ENCODE measurements at regions not wholly inside any gene's neighbourhood (a gene's known extent, or its start where the extent isn't known, plus 50 kb on each side); places are given as distances from the start of the nearest gene placed in this dataset.

DNA sequence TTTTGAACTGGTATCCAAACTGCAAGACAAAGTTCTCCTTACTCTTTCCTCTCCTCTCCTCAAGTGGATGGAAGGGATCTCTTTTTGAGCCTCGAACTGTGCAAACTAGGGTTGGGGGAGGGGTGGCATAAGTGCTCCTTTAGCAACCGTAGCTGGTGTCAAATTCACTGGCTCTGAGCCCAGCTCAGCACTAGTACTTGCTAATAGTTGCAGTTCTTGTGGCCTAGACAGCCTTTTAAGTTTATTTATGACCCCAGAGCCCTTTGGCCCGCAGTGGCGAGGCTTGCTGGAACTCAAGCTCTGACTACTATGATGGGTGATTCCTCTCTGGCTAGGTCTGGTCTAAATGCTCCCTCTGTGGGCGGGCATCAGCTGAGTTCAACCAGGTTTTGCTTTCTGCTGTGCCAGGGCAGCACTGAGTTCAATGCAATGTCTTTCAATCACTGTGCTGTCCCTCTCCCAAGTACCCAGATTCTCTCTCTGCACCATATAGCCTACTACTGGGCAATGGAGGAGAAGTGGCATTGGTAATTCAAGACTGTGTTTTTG, 528.4 kb upstream of the SYT4 start:
- Histone ChIP-seq H3K9me3 (ENCODE audit: control insufficient read depth in 1 of 2, insufficient read depth in 1 of 2, low read depth in 1 of 2, low read length in 2 of 2) (peaks cover 4 to 21% of the 10 kb centered on the region in 2 experiments; a peak in 2 of 4 replicates), H3K27ac (ENCODE audit: low read depth, low read length) (no peak overlapping the region), H3K36me3 (ENCODE audit: control insufficient read depth in 1 of 2, insufficient read depth in 2 of 2, low read length in 2 of 2) (no peaks in the 10 kb centered on the region), H4K20me1 (ENCODE audit: insufficient read depth) (no peaks in the 10 kb centered on the region), H3K9ac (ENCODE audit: low read length) (no peak overlapping the region), H3K4me3 (replicated peaks in 1 of 2; ENCODE audit: low read depth in 1 of 2, low read length in 2 of 2) (no peak overlapping the region), H2AFZ (ENCODE audit: low read depth, low read length, poor library complexity, severe bottlenecking) (no peak overlapping the region), H3K9me2 (ENCODE audit: insufficient read depth) (no peaks in the 10 kb centered on the region), H3K4me2 (ENCODE audit: low read length) (no peak overlapping the region), H3K27me3 (ENCODE audit: insufficient read depth, low read length) (no peaks in the 10 kb centered on the region), H3K79me2 (ENCODE audit: insufficient read depth, low read length) (no peaks in the 10 kb centered on the region), H3K4me1 (ENCODE audit: control insufficient read depth in 1 of 2, insufficient read depth in 2 of 2, low read length in 2 of 2) (no peaks in the 10 kb centered on the region)
- intact Hi-C loops (cut with micrococcal nuclease): no loop called here
- BruUV-seq (replicated peaks): no TSS peak
- ATAC-seq (no peak), DNase-seq (ENCODE audit: low read depth, low spot score) (no peak)
- RAD21 ChIA-PET (ENCODE audit: low non-redundant PET in 1 of 2, low total read pairs in 2 of 2, uncharacterized antibody in 2 of 2, unreplicated experiment in 2 of 2): no interaction called here
- POLR2A ChIA-PET: no interaction called here
- no peak for TF ChIP-seq ELF1 (IDR thresholded peaks at IDR 0.05; ENCODE audit: borderline replicate concordance, low read depth)
- TF ChIP-seq FOSL1 (IDR thresholded peaks at IDR 0.05; ENCODE audit: low read depth): no peak
- TF ChIP-seq MAX (IDR thresholded peaks at IDR 0.05): no peak
- TF ChIP-seq, protein P1, sequence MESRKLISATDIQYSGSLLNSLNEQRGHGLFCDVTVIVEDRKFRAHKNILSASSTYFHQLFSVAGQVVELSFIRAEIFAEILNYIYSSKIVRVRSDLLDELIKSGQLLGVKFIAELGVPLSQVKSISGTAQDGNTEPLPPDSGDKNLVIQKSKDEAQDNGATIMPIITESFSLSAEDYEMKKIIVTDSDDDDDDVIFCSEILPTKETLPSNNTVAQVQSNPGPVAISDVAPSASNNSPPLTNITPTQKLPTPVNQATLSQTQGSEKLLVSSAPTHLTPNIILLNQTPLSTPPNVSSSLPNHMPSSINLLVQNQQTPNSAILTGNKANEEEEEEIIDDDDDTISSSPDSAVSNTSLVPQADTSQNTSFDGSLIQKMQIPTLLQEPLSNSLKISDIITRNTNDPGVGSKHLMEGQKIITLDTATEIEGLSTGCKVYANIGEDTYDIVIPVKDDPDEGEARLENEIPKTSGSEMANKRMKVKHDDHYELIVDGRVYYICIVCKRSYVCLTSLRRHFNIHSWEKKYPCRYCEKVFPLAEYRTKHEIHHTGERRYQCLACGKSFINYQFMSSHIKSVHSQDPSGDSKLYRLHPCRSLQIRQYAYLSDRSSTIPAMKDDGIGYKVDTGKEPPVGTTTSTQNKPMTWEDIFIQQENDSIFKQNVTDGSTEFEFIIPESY (IDR thresholded peaks at IDR 0.05; ENCODE audit: extremely low read depth, insufficient replicate concordance, low read length): no peak
- no peak for TF ChIP-seq POLR2A (IDR thresholded peaks at IDR 0.05; ENCODE audit: borderline replicate concordance, extremely low read depth, insufficient read depth, insufficient read length)
- TF ChIP-seq ZFX (IDR thresholded peaks at IDR 0.05): no peak
- no peak for TF ChIP-seq JUND (IDR thresholded peaks at IDR 0.05)
- no peak for TF ChIP-seq CTCF (IDR thresholded peaks at IDR 0.05 in 2 of 3, conservative IDR thresholded peaks at IDR 0.05 in 1 of 3; ENCODE audit: borderline replicate concordance in 1 of 3, insufficient read depth in 1 of 3, low read depth in 2 of 3, low read length in 2 of 3)
- TF ChIP-seq, protein P2, sequence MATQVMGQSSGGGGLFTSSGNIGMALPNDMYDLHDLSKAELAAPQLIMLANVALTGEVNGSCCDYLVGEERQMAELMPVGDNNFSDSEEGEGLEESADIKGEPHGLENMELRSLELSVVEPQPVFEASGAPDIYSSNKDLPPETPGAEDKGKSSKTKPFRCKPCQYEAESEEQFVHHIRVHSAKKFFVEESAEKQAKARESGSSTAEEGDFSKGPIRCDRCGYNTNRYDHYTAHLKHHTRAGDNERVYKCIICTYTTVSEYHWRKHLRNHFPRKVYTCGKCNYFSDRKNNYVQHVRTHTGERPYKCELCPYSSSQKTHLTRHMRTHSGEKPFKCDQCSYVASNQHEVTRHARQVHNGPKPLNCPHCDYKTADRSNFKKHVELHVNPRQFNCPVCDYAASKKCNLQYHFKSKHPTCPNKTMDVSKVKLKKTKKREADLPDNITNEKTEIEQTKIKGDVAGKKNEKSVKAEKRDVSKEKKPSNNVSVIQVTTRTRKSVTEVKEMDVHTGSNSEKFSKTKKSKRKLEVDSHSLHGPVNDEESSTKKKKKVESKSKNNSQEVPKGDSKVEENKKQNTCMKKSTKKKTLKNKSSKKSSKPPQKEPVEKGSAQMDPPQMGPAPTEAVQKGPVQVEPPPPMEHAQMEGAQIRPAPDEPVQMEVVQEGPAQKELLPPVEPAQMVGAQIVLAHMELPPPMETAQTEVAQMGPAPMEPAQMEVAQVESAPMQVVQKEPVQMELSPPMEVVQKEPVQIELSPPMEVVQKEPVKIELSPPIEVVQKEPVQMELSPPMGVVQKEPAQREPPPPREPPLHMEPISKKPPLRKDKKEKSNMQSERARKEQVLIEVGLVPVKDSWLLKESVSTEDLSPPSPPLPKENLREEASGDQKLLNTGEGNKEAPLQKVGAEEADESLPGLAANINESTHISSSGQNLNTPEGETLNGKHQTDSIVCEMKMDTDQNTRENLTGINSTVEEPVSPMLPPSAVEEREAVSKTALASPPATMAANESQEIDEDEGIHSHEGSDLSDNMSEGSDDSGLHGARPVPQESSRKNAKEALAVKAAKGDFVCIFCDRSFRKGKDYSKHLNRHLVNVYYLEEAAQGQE (IDR thresholded peaks at IDR 0.05; ENCODE audit: low read depth): no peak
- TF ChIP-seq SP1 (IDR thresholded peaks at IDR 0.05; ENCODE audit: low read depth): no peak
- TF ChIP-seq EZH2phosphoT487 (IDR thresholded peaks at IDR 0.05; ENCODE audit: borderline replicate concordance): no peak
- no peak for TF ChIP-seq SIN3A (IDR thresholded peaks at IDR 0.05; ENCODE audit: low read depth)
- no peak for TF ChIP-seq EZH2 (IDR thresholded peaks at IDR 0.05)
- no peak for TF ChIP-seq CEBPB (IDR thresholded peaks at IDR 0.05; ENCODE audit: low read depth)
- TF ChIP-seq RAD21 (IDR thresholded peaks at IDR 0.05; ENCODE audit: low read depth): no peak
- no peak for TF ChIP-seq TCF7L2 (IDR thresholded peaks at IDR 0.05; ENCODE audit: borderline replicate concordance, extremely low read depth, insufficient read depth, insufficient read length)
- CTCF ChIA-PET: no interaction called here

Measured in HCT116 (cell line).